Testis (tissue), 2 donors: ENCODE measurements at regions not wholly inside any gene's neighbourhood (a gene's known extent, or its start where the extent isn't known, plus 50 kb on each side); places are given as distances from the start of the nearest gene placed in this dataset.

ENCODE experiments used
- POLR2A ChIP-seq: fragments of 450-650 bp; IDR thresholded peaks from one replicate; pipeline ENCODE4 v1.6.1; 2017; ENCODE audit warnings: antibody characterized with exemption, mild to moderate bottlenecking, moderate library complexity
- TF ChIP-seq, protein P1 (sequence below), 3 experiments: fragments of 450-650 bp in 2 of 3; fragments of 200-600 bp in 1 of 3; sonication (generic) in 1 of 3; IDR thresholded peaks; one replicate each; pipeline ENCODE4 v1.5.1; 2016 to 2019; ENCODE audit warnings: antibody characterized with exemption in 3 of 3, mild to moderate bottlenecking in 2 of 3, moderate library complexity in 1 of 3

DNA sequence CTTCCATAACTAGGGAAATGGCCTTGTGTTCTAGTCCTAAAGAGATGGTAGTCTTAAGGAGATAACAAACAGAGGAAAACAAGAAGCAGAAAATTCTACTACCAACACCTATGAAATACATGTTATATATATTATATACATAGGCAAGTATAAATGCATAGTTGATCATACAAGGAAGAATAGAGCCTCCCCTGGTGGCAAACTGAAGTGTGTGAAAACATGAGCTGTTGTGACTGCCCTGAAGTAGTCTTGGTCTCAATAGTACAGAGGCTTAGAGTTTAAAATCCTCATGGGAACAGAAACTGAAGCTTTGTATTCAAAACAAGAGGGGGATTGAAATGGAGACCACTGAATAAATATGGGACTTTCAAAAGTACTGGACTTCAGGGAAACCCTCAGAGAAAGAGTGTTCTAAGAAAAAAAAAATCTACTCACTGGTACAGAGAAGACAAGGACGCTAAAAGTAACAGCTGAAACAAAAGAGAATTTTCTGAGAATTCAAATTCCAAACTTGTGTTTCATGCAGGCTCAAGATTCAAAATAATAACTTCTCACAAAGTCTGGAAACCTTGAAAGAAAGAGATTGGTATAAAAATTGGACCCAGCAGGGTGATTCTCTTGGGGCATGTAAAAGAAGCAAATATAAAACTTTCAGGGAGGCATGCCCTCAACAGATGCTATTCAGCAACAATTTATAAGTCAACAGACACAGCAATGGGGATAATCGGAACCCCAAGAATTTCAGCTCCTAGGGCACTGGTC, 59.7 kb upstream of the SAMD3 start:
- TF ChIP-seq, protein P1, sequence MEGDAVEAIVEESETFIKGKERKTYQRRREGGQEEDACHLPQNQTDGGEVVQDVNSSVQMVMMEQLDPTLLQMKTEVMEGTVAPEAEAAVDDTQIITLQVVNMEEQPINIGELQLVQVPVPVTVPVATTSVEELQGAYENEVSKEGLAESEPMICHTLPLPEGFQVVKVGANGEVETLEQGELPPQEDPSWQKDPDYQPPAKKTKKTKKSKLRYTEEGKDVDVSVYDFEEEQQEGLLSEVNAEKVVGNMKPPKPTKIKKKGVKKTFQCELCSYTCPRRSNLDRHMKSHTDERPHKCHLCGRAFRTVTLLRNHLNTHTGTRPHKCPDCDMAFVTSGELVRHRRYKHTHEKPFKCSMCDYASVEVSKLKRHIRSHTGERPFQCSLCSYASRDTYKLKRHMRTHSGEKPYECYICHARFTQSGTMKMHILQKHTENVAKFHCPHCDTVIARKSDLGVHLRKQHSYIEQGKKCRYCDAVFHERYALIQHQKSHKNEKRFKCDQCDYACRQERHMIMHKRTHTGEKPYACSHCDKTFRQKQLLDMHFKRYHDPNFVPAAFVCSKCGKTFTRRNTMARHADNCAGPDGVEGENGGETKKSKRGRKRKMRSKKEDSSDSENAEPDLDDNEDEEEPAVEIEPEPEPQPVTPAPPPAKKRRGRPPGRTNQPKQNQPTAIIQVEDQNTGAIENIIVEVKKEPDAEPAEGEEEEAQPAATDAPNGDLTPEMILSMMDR (IDR thresholded peaks at IDR 0.05) = peak in 1 of 3 experiments; percentile 32
- no peak for TF ChIP-seq POLR2A
